Liver (tissue), 8 donors: ENCODE measurements at regions not wholly inside any gene's neighbourhood (a gene's known extent, or its start where the extent isn't known, plus 50 kb on each side); places are given as distances from the start of the nearest gene placed in this dataset.

Source experiments
- DNase-seq: peaks from one replicate; pipeline ENCODE4 v3.0.0-alpha.2; 2017; ENCODE audit warnings: low spot score
- H3K27ac ChIP-seq, 2 donors: one replicate each; pipeline ENCODE4 v1.7.0; 2013; ENCODE audit warnings: inconsistent platforms in 2 of 2, low read length in 2 of 2, control low read depth in 1 of 2, low read depth in 1 of 2, mild to moderate bottlenecking in 1 of 2
- H3K27me3 ChIP-seq, 4 donors: one replicate each; pipeline versions ENCODE4 v1.6.1 to v1.7.0; 2013; ENCODE audit warnings: low read length in 3 of 4, inconsistent platforms in 1 of 4, mild to moderate bottlenecking in 1 of 4, moderate library complexity in 1 of 4; ENCODE audit not compliant: control insufficient read depth in 4 of 4, insufficient read depth in 4 of 4
- H3K36me3 ChIP-seq, 4 donors: one replicate each; pipeline versions ENCODE4 v1.6.1 to v1.7.0; 2013; ENCODE audit warnings: low read length in 3 of 4, mild to moderate bottlenecking in 3 of 4, low read depth in 1 of 4, moderate library complexity in 1 of 4; ENCODE audit not compliant: control insufficient read depth in 4 of 4, insufficient read depth in 3 of 4
- H3K4me1 ChIP-seq, 4 donors: one replicate each; pipeline versions ENCODE4 v1.6.1 to v1.7.0; 2013; ENCODE audit warnings: low read length in 3 of 4, mild to moderate bottlenecking in 3 of 4, moderate library complexity in 1 of 4; ENCODE audit not compliant: control insufficient read depth in 4 of 4, insufficient read depth in 4 of 4
- H3K4me3 ChIP-seq, 3 donors: one replicate each; pipeline versions ENCODE4 v1.6.1 to v1.7.0; 2013; ENCODE audit warnings: low read length in 3 of 3, control low read depth in 1 of 3, low read depth in 1 of 3, mild to moderate bottlenecking in 1 of 3
- H3K9ac ChIP-seq, 2 donors: one replicate each; pipeline ENCODE4 v1.7.0; 2013; ENCODE audit warnings: low read length in 2 of 2, mild to moderate bottlenecking in 2 of 2, moderate library complexity in 2 of 2, control low read depth in 1 of 2, low read depth in 1 of 2
- H3K9me3 ChIP-seq, 4 donors: one replicate each; pipeline versions ENCODE4 v1.6.1 to v1.7.0; 2013; ENCODE audit warnings: low read length in 3 of 4; ENCODE audit not compliant: control insufficient read depth in 4 of 4
- ATF3 ChIP-seq: IDR thresholded peaks from 2 replicates; pipeline ENCODE4 v1.6.1; 2016; ENCODE audit warnings: antibody characterized with exemption
- CTCF ChIP-seq: fragments of 150-350 bp; IDR thresholded peaks from 2 replicates; pipeline ENCODE4 v1.5.1; 2017; ENCODE audit warnings: improper control_type of control experiment, low read depth, low read length; ENCODE audit not compliant: missing input control
- EGR1 ChIP-seq, 2 donors: IDR thresholded peaks; 2 replicates each; pipeline ENCODE4 v1.6.1; 2016 to 2018; ENCODE audit warnings: antibody characterized with exemption in 2 of 2, low read depth in 2 of 2
- FOXA1 ChIP-seq: IDR thresholded peaks from 2 replicates; pipeline ENCODE4 v1.6.1; 2016; ENCODE audit warnings: antibody characterized with exemption
- FOXA2 ChIP-seq: IDR thresholded peaks from 2 replicates; pipeline ENCODE4 v1.6.1; 2016; ENCODE audit warnings: antibody characterized with exemption
- GABPA ChIP-seq, 2 donors: IDR thresholded peaks in 1 of 2; conservative IDR thresholded peaks in 1 of 2; 2 replicates each; pipeline ENCODE4 v1.6.1; 2016; ENCODE audit warnings: antibody characterized with exemption in 2 of 2, mild to moderate bottlenecking in 1 of 2, moderate library complexity in 1 of 2
- JUND ChIP-seq, 2 donors: IDR thresholded peaks; 2 replicates each; pipeline ENCODE4 v1.6.1; 2016; ENCODE audit warnings: antibody characterized with exemption in 2 of 2
- MAX ChIP-seq: IDR thresholded peaks from 2 replicates; pipeline ENCODE4 v1.6.1; 2016; ENCODE audit warnings: antibody characterized with exemption
- RAD21 ChIP-seq, 2 donors: IDR thresholded peaks; 2 replicates each; pipeline ENCODE4 v1.6.1; 2016; ENCODE audit warnings: antibody characterized with exemption in 2 of 2, mild to moderate bottlenecking in 2 of 2
- RXRA ChIP-seq, 2 donors: IDR thresholded peaks; 2 replicates each; pipeline ENCODE4 v1.6.1; 2017 to 2018; ENCODE audit warnings: antibody characterized with exemption in 2 of 2, mild to moderate bottlenecking in 1 of 2
- SP1 ChIP-seq: IDR thresholded peaks from 2 replicates; pipeline ENCODE4 v1.6.1; 2018; ENCODE audit warnings: antibody characterized with exemption, mild to moderate bottlenecking
- TAF1 ChIP-seq: conservative IDR thresholded peaks from 2 replicates; pipeline ENCODE4 v1.6.1; 2016; ENCODE audit warnings: antibody characterized with exemption, mild to moderate bottlenecking
- YY1 ChIP-seq: IDR thresholded peaks from 2 replicates; pipeline ENCODE4 v1.6.1; 2016; ENCODE audit warnings: antibody characterized with exemption, mild to moderate bottlenecking
- WGBS: extraction: QIAGEN DNeasy Blood & Tissue Kit; methylation state at CpG from one replicate; pipeline ENCODE4 v1.1.7; 2013; 5-methylcytosine and 5-hydroxymethylcytosine counted together
- donor health status: healthy.
- donor health status: healthy.
- donor health status: healthy.
- donor health status: healthy.
- donor health status: healthy.

GRCh38 chr2:235384624-235385023 lies 109.2 kb upstream of the AGAP1 start:
- H3K27me3 ChIP-seq = no peaks in the 10 kb centered on the region

GRCh38 chr2:235389626-235390025 lies 104.2 kb upstream of the AGAP1 start:
- no peak for DNase-seq
- Histone ChIP-seq H3K27ac (no peak overlapping the region), H3K27me3 (no peaks in the 10 kb centered on the region), H3K9me3 (no peaks in the 10 kb centered on the region), H3K4me3 (no peak overlapping the region), H3K4me1 (no peaks in the 10 kb centered on the region), H3K9ac (no peak overlapping the region), H3K36me3 (no peaks in the 10 kb centered on the region)
- 90% methylated on average over 5 of the region's 5 CpGs for WGBS
- TF ChIP-seq MAX = no peak
- no peak for TF ChIP-seq JUND (IDR thresholded peaks at IDR 0.05)
- no peak for TF ChIP-seq EGR1 (IDR thresholded peaks at IDR 0.05; ENCODE audit: low read depth in 2 of 2)
- no peak for TF ChIP-seq RAD21 (IDR thresholded peaks at IDR 0.05)
- TF ChIP-seq GABPA (IDR thresholded peaks at IDR 0.05 in 1 of 2, conservative IDR thresholded peaks at IDR 0.05 in 1 of 2) = no peak
- TF ChIP-seq CTCF = no peak
- TF ChIP-seq YY1 = no peak
- TF ChIP-seq SP1 = no peak
- TF ChIP-seq ATF3 = no peak

More at GRCh38 chr2:235384624-235385023, 109.2 kb upstream of the AGAP1 start:
- Histone ChIP-seq H3K9me3 (no peaks in the 10 kb centered on the region), H3K36me3 (no peaks in the 10 kb centered on the region), H3K9ac (no peak overlapping the region), H3K4me3 (no peak overlapping the region), H3K27ac (no peak overlapping the region), H3K4me1 (peaks cover 5 to 21% (median 16%) of the 10 kb centered on the region in 4 donors)
- DNase-seq = no peak
- no peak for TF ChIP-seq SP1
- no peak for TF ChIP-seq RAD21 (IDR thresholded peaks at IDR 0.05)
- WGBS = 91% methylated on average over 24 of the region's 24 CpGs

DNA sequence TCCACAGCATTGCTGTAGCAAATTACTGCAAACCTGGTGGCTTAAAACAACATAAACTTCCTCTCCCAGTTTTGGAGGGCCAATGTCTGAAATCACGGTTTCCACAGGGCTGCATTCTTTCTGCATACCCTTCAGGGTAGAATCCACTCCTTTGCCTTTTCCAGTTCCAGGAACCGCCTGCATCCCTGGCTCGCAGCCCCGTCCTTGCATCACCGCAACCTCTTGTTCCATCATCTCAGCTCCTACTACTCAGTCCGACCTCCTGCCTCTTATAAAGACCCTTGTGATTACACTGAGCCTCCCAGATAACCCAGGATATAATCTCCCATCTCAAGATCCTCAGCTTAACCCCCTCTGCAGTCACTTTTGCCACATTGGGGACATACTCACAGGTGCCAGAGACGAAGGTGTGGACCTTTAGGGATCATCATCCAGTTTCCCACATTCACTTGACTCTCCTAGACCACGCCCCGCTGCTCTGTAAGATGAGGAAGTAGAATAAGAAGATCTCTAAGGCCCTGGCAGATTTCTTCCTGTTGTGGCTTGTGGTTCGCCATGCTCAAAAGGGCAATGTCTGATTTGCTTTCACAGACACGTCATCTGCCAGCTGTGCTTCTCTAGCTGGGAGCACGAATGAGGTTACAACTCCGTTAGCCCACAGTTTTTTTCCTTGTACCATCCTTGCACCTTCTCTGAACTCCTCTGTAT lies 103.6 kb upstream of the AGAP1 start:
- Histone ChIP-seq H3K4me1 (no peaks in the 10 kb centered on the region), H3K27ac (no peak overlapping the region), H3K27me3 (no peaks in the 10 kb centered on the region), H3K4me3 (no peak overlapping the region), H3K36me3 (no peaks in the 10 kb centered on the region), H3K9me3 (no peaks in the 10 kb centered on the region), H3K9ac (no peak overlapping the region)
- WGBS = 71% methylated on average over 13 of the region's 13 CpGs
- no peak for DNase-seq
- no peak for TF ChIP-seq FOXA1
- TF ChIP-seq JUND (IDR thresholded peaks at IDR 0.05) = no peak
- TF ChIP-seq RXRA (IDR thresholded peaks at IDR 0.05) = no peak
- TF ChIP-seq GABPA (IDR thresholded peaks at IDR 0.05 in 1 of 2, conservative IDR thresholded peaks at IDR 0.05 in 1 of 2) = no peak
- TF ChIP-seq TAF1 = no peak
- no peak for TF ChIP-seq MAX
- no peak for TF ChIP-seq FOXA2
- TF ChIP-seq CTCF = no peak
- TF ChIP-seq EGR1 (IDR thresholded peaks at IDR 0.05; ENCODE audit: low read depth in 2 of 2) = no peak
- no peak for TF ChIP-seq RAD21 (IDR thresholded peaks at IDR 0.05)
